Thymus (tissue), 11 donors: ENCODE measurements at regions not wholly inside any gene's neighbourhood (a gene's known extent, or its start where the extent isn't known, plus 50 kb on each side); places are given as distances from the start of the nearest gene placed in this dataset.
"Not testable (repeated sequence)": the region's sequence is repeated elsewhere in the genome, so short reads cannot be mapped to it uniquely, and the experiment has no call there.

ENCODE experiments used
- DNase-seq, 9 donors: peaks; one replicate each; pipeline ENCODE4 v3.0.0-alpha.2; 2013; ENCODE audit warnings: low spot score in 9 of 9, low read depth in 6 of 9, missing footprints in 1 of 9
- H3K27ac ChIP-seq, 2 donors: one replicate each; pipeline ENCODE4 v1.5.1; 2013; ENCODE audit warnings: control low read depth in 1 of 2, low read depth in 1 of 2, low read length in 1 of 2, mild to moderate bottlenecking in 1 of 2, moderate library complexity in 1 of 2
- H3K27me3 ChIP-seq, 2 donors: one replicate each; pipeline ENCODE4 v1.5.1; 2013; ENCODE audit warnings: low read length in 1 of 2; ENCODE audit not compliant: control insufficient read depth in 2 of 2, insufficient read depth in 1 of 2
- H3K36me3 ChIP-seq, 2 donors: one replicate each; pipeline ENCODE4 v1.5.1; 2013; ENCODE audit warnings: low read length in 1 of 2, mild to moderate bottlenecking in 1 of 2, moderate library complexity in 1 of 2; ENCODE audit not compliant: control insufficient read depth in 2 of 2, insufficient read depth in 2 of 2
- H3K4me1 ChIP-seq, 2 donors: one replicate each; pipeline ENCODE4 v1.5.1; 2013; ENCODE audit warnings: low read length in 2 of 2; ENCODE audit not compliant: control insufficient read depth in 2 of 2, insufficient read depth in 2 of 2
- H3K4me3 ChIP-seq, 2 donors: one replicate each; pipeline ENCODE4 v1.5.1; 2013; ENCODE audit warnings: low read length in 2 of 2, control low read depth in 1 of 2, mild to moderate bottlenecking in 1 of 2
- H3K9me3 ChIP-seq, 2 donors: one replicate each; pipeline ENCODE4 v1.5.1; 2013; ENCODE audit warnings: low read length in 1 of 2, mild to moderate bottlenecking in 1 of 2; ENCODE audit not compliant: control insufficient read depth in 2 of 2, insufficient read depth in 1 of 2
- WGBS: extraction: QIAGEN DNeasy Blood & Tissue Kit; methylation state at CpG from one replicate; pipeline ENCODE4 v1.1.7; 2013; 5-methylcytosine and 5-hydroxymethylcytosine counted together
- donor health status: healthy.

DNA sequence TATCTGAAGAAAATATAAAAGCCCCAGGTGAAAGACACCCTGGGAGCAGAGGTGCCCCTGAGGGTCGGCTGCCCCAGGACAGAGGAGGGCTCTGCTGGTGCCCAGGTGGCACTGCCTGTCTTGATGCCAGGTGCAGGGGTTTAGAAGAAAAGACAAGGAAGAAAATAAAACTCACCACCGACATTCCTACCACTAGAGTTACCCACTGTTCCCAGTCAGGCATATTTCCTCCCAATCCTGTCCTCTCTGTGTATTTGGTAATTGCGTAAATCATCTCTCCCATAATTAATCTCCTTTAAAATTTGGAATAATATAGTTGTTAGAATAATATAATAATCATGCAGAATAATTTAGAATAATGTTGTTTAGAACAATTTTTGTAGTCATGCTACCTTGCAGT lies 276.4 kb upstream of the PLGLB2 start:
- H3K9me3 ChIP-seq, H3K4me3 ChIP-seq, H3K36me3 ChIP-seq, DNase-seq, H3K27ac ChIP-seq, H3K27me3 ChIP-seq: not testable (repeated sequence)
- 89% methylated on average over 2 of the region's 3 CpGs for WGBS
- peaks cover 0 to 25% of the 10 kb centered on the region in 2 donors for H3K4me1 ChIP-seq

DNA sequence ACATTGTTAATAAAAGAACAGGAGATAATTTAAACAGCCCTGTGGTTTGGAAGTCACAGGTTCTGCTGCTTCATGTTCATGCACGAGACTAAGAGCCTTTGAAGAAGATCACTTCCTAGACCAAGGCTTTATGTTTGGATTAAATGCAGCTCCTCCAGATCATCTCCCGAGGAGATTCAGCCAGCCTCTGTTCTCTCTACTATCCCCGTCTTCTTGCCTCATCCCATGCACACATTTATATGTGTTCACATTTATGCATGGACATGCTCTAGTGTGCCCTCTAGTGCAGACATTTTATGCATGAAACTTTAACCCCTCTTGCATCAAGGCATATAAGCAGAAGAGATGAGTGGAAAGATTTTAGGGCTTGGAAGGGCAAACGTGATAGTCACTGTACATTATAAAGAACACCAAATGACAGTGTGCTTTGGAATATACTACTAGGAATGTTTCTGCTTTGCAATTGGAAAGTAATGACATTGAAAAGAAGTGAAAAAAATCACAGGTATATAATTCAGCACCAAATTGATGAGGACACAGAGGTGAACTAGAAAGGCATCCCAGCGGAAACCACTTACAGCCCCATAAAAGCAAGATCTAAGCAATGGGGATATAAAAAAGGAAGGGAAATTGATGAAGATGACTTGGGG lies 271.5 kb upstream of the PLGLB2 start:
- H3K27ac ChIP-seq, H3K4me1 ChIP-seq, H3K27me3 ChIP-seq, H3K4me3 ChIP-seq, H3K9me3 ChIP-seq, DNase-seq, H3K36me3 ChIP-seq: not testable (repeated sequence)
- 61% methylated on average over 4 of the region's 5 CpGs for WGBS

GRCh38 chr2:87476936-87477335 lies 271.0 kb upstream of the PLGLB2 start:
- WGBS, result 91% methylated on average over 5 of the region's 5 CpGs
- not testable (repeated sequence) for H3K27me3 ChIP-seq, H3K4me1 ChIP-seq, H3K36me3 ChIP-seq, H3K4me3 ChIP-seq, H3K9me3 ChIP-seq, H3K27ac ChIP-seq, DNase-seq

GRCh38 chr2:87477669-87478428 lies 270.0 kb upstream of the PLGLB2 start:
- DNase-seq, result not testable (repeated sequence)

DNA sequence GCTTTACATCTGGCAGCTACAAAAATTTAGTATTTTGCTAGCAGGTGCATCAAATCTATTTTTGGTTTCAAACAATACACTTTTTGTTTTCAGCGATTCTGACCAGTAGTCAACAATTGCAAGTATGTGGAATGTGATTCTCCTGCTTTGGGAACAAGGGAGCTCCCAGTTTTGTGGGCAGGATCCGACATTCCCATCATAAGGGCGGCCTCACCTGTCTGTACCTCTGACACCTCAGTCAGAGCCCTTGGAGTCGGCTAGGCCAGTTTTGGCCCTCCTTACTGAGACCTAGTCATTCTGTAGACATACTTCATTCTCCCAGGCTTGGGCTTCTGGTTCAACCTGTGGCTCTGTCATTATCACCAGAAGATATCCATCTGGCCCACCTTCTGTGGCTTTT lies 269.0 kb upstream of the PLGLB2 start:
- not testable (repeated sequence) for H3K27me3 ChIP-seq, H3K4me1 ChIP-seq, DNase-seq, H3K4me3 ChIP-seq, H3K36me3 ChIP-seq, H3K9me3 ChIP-seq, H3K27ac ChIP-seq
- WGBS, result over 99% methylated on average over 4 of the region's 4 CpGs

More at GRCh38 chr2:87477669-87478428, 270.0 kb upstream of the PLGLB2 start:
- H3K36me3 ChIP-seq, H3K27me3 ChIP-seq, H3K9me3 ChIP-seq, H3K4me3 ChIP-seq, H3K4me1 ChIP-seq, H3K27ac ChIP-seq: not testable (repeated sequence)
- 89% methylated on average over 12 of the region's 12 CpGs for WGBS

GRCh38 chr2:87483093-87483680 lies 264.7 kb upstream of the PLGLB2 start:
- 80% methylated on average over 7 of the region's 7 CpGs for WGBS
- not testable (repeated sequence) for H3K27ac ChIP-seq, DNase-seq

DNA sequence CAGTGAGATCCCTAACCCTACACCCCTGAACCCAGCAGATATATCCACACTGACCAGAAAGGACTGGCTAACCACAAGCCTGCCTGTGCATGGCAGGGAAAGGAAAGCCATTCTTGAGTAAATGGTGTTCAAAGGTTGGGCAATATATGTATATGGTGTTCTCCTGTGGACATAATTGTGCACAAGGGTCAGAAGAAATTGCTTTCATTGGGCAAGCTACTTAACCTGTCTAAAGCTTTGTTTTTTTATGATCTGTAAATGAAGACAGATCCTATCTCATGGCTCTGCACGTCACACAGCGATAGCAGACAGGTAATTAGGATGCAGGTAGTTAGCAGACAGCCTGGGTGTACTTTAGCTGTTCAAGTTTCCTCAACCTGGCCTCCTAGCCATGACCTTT lies 263.5 kb upstream of the PLGLB2 start:
- H3K4me1 ChIP-seq, H3K9me3 ChIP-seq, H3K36me3 ChIP-seq, DNase-seq, H3K27me3 ChIP-seq, H3K4me3 ChIP-seq, H3K27ac ChIP-seq: not testable (repeated sequence)
- 98% methylated on average over 2 of the region's 2 CpGs for WGBS

More at GRCh38 chr2:87483093-87483680, 264.7 kb upstream of the PLGLB2 start:
- not testable (repeated sequence) for H3K4me3 ChIP-seq, H3K4me1 ChIP-seq, H3K9me3 ChIP-seq, H3K36me3 ChIP-seq, H3K27me3 ChIP-seq

DNA sequence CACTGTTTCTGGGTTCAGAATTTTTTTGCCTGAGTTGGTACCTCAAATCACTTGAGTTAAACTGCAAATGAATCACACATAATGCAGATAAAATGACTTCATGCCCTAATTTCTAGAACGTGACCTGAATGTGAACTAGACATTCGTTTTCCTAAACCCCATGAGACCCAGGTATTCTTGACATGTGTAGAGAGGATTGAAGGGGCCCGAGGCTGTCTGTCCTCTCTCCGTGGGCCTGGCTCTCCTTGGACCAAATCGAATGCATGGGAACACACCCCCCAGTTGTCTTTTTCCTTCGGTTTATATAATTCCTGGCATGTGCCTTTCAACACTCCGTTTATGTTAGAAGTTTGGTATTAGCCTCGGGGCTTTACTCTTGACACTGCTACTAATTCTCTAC lies 262.4 kb upstream of the PLGLB2 start:
- not testable (repeated sequence) for H3K9me3 ChIP-seq, H3K4me3 ChIP-seq, H3K36me3 ChIP-seq, DNase-seq, H3K27ac ChIP-seq, H3K27me3 ChIP-seq, H3K4me1 ChIP-seq
- WGBS, result 80% methylated on average over 6 of the region's 8 CpGs

GRCh38 chr2:87485884-87486283 lies 262.0 kb upstream of the PLGLB2 start:
- H3K4me3 ChIP-seq, H3K27me3 ChIP-seq, DNase-seq, H3K9me3 ChIP-seq, H3K27ac ChIP-seq, H3K4me1 ChIP-seq, H3K36me3 ChIP-seq: not testable (repeated sequence)
- no CpG with 5 or more reads among the region's 10 CpGs for WGBS
